ENCODE measurements at regions not wholly inside any gene's neighbourhood (a gene's known extent, or its start where the extent isn't known, plus 50 kb on each side); places are given as distances from the start of the nearest gene placed in this dataset.
"Not testable (repeated sequence)": the region's sequence is repeated elsewhere in the genome, so short reads cannot be mapped to it uniquely, and the experiment has no call there.

GRCh38 chr6:154637392-154637791, 95.8 kb upstream of the SCAF8 start:
- no peak for DNase-seq (ENCODE audit: low read depth)

GRCh38 chr6:154638369-154638768, 94.8 kb upstream of the SCAF8 start:
- DNase-seq (ENCODE audit: low read depth), result peak; percentile 22

DNA sequence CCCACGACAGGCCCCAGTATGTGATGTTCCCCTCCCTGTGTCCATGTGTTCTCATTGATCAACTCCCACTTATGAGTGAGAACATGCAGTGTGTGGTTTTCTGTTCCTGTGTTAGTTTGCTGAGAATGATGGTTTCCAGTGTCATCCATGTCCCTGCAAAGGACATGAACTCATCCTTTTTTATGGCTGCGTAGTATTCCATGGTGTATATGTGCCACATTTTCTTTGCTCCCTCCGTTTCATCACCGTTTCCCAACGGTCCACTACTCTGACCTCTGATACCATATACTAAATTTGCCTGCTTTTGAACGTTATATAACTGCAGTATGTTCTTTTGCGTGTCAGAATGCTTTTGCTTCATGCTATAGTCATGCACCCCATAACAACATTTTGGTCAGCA, 94.0 kb upstream of the SCAF8 start:
- not testable (repeated sequence) for DNase-seq (ENCODE audit: low read depth)

DNA sequence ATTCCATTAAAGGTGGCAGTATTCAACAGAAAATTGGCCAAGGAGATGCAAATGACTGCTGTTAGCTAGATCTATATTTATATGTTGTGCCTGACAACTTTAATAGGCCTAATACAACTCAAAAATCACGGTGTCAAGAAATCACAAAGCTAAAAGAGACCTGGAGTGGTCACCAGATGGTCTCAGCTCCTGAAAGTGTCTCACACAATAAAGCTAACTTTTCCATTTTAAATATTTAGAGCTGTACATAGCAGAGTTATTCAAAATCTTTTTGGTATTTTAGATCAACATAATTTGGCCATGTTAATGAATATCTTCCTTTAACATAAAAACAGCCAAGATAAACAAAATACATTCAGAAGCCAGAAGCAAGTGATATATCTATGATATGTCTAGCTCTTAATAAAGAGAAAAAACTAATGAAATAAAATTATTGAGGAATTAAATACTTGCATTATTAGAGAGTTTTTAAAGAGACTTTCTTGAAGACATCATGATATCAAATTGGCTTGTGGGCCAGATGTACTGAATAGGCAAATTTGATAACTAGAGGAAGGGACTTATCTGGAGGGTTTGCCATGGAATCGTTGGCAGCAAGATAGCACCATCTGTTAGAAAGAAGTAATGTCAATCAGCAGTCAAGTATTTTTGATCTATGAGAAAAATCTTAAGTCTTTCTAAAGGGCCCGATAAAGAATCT, 84.9 kb upstream of the SCAF8 start:
- no peak for DNase-seq (ENCODE audit: low read depth)

DNA sequence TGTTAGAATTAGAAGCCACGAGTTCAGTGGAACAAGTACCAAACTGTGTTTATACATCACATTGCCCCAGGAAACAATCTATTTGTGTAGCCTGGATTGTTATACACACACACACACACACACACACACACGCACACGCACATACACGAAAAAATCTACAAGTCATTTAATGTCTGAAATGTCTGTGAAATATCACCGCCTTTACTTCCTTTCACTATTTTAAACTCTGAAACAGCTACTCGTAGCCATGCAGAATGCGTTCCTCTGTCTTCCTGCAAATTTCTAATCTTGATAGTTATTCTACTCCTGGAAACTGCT, 84.4 kb upstream of the SCAF8 start:
- DNase-seq (ENCODE audit: low read depth), result no peak

- DNase-seq (ENCODE audit: low read depth), result no peak
Measured at GRCh38 chr6:154649721-154650120, 83.5 kb upstream of the SCAF8 start.

GRCh38 chr6:154650351-154650750, 82.9 kb upstream of the SCAF8 start:
- no peak for DNase-seq (ENCODE audit: low read depth)

GRCh38 chr6:154651656-154652055, 81.6 kb upstream of the SCAF8 start:
- DNase-seq (ENCODE audit: low read depth), result no peak

DNA sequence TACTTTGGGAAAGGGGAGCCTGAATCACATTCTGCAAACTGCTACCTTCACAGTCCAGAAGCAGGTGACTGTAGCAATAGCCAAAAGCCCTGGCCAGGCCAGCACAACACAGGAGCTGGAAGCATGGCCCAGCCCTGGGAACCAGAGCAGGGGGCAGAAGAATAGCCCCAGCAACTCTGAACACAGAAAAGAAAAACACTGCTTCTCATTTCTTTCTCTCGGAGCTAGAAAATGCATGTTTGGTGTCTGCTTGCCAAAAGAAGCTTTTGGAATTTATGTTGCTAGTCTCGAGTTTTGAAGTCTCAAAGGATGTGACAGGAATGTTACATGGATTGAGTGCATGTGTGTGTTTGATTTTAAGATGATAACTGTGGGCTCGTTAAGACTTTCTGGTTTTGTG, 79.8 kb upstream of the SCAF8 start:
- peak; percentile 44 for DNase-seq (ENCODE audit: low read depth)

DNA sequence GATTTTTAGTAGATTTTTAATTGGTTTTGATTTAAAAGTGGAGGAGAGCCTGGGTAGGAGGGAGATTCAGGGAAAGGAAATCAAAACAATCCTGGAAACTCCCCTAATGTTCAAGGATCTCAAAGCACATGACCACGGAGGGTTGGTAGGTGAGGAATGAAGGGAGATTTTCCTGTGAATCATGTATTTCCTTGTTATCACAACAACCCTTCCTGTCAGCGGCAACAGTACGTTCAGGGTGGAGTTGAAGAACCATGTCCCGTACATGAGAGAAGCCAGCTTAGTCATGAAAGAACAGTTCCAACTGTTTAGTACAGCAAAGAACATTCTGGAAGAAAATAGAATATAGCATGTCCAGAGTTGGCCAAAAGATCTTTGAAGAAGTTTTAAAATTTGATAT, 79.4 kb upstream of the SCAF8 start:
- DNase-seq (ENCODE audit: low read depth), result peak; percentile 69

DNA sequence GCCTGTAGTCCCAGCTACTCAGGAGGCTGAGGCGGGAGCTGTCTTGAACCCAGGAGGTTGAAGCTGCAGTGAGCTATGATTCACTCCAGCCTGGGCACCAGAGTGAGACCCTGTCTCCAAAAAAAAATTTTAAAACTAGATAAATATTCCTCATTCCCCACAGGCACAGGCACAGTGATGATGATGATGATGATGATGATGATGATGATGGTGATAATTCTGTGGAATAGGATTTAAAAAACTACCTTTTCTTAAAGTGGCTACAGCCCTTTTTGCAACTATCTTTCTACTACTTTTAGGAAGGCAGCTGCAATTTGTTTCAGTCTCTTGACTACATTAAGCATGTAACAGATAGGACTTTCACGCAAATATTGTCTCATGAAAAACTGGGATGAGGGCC, 76.6 kb upstream of the SCAF8 start:
- no peak for DNase-seq (ENCODE audit: low read depth)

- no peak for DNase-seq (ENCODE audit: low read depth)
Measured at GRCh38 chr6:154661768-154662167, 71.4 kb upstream of the SCAF8 start.

DNA sequence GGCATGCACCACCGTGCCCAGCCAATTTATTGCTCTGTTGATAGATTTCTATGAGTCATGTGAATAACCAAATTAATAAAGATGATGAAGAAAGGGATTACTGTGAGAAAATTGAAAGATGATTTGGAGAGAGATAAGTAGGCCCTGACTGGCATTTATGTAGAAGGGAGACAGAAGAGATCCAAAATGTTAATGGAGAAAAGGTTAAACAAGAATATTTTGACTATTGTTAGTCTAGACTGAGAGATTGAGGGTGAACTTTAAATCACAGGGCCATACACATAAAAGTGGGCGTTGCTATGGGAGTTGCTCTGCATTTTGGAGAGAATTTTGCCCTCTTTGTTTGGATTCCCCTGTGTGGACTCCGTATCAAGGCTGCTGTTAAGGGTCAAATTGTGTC, 68.9 kb upstream of the SCAF8 start:
- no peak for DNase-seq (ENCODE audit: low read depth)

DNA sequence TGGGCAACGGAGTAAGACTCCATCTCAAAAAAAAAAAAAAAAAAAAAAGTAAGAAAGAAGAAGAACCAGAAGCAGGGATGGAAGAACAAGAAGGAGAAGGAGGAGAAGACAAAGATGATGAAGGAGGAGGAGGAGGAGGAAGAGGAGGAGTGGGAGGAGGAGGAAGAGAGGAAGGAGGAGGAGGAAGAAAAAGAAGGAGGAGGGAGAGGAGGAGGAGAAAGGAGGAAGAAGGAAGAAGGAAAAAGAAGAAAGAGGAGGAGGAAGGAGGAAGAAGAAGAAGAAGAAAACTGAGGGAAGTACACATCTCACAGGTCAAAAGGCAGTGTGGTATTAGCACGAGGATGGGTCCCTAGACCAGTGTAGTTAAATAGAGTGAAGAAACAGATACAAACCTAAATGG, 65.1 kb upstream of the SCAF8 start:
- DNase-seq (ENCODE audit: low read depth), result no peak

DNA sequence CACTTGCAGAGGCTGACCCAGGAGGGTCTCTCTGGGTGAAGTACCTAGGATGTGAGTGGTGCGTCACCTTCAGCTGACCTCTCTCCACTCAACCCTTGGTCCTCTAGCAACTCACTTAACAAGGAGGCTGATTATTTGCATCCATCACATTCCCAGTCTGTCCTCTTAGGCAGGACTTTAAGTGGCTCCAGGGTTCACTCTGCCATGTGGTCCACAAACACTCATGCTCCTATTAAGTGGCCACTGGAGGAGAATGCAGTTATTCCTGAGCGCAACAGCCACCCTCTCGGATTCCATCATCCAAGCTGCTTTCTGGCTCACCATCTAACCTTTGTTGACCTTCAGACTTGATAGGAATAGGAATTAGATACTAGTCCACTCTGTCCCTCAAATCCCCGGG, 61.1 kb upstream of the SCAF8 start:
- no peak for DNase-seq (ENCODE audit: low read depth)

DNA sequence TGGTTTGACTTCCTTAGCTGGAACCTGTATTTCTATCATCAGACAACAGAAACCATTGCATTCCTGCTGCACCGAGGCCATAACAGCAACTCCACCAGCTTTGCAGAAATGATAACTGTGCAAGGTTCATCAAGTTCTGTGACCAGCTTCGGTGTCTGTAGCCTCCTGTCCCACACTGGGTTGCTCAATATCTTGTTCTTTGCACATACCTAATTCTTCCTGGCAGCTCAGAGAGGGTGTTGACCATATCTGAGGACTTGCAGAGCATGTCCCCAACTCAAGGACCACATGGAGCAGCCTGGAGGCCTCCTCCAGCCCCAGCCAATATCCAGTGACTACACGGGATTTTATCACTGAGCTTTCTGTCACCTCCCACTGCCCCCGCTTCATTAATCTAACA, 59.3 kb upstream of the SCAF8 start:
- no peak for DNase-seq (ENCODE audit: low read depth)

DNA sequence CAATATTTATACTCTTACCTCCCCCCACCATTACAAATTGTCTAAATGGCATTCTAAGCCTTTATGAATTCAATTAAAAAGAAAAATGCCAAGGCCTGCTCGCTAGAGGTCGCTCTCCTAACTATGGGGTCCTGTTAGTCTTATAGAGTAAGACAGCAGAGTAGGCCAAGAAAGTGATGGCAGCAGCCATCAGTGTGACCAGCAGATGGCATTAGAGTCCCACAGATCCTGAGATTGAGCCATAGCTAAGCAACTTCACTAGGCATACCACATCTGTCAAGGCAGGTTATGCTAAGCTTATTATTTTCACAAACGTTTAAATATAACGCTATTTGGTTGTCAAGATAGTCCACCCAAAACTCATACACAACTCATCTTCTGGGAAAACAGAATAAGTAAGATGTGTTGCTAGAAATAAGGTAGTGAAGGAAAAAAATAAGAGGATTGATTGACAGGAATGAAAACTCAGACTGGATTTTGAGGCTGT, 57.6 kb upstream of the SCAF8 start:
- DNase-seq (ENCODE audit: low read depth), result peak; percentile 95

GRCh38 chr6:154682633-154683125, 50.5 kb upstream of the SCAF8 start:
- no peak for DNase-seq (ENCODE audit: low read depth)

Measured in EH (cell line).